Kidney glomerular epithelial cell (primary cell): ENCODE measurements at regions not wholly inside any gene's neighbourhood (a gene's known extent, or its start where the extent isn't known, plus 50 kb on each side); places are given as distances from the start of the nearest gene placed in this dataset.

ENCODE experiments used
- DNase-seq: peaks from one replicate; lab custom pipeline; 2025; lab: John Stamatoyannopoulos, UW

- DNase-seq: no peak
These were observed 77.4 kb upstream of the TMPO start for GRCh38 chr12:98437806-98438595.

- no peak for DNase-seq
These were observed 76.6 kb upstream of the TMPO start for GRCh38 chr12:98438656-98439230.

- no peak for DNase-seq
These were observed 75.9 kb upstream of the TMPO start for GRCh38 chr12:98439471-98439951.

GRCh38 chr12:98439981-98440581 lies 75.3 kb upstream of the TMPO start:
- peak; percentile 35 for DNase-seq

- DNase-seq: no peak
These were observed 69.3 kb upstream of the TMPO start for GRCh38 chr12:98446060-98446459.

- DNase-seq: no peak
These were observed 68.7 kb upstream of the TMPO start for GRCh38 chr12:98446682-98447081.

- no peak for DNase-seq
These were observed 65.8 kb upstream of the TMPO start for GRCh38 chr12:98449584-98449983.

- no peak for DNase-seq
These were observed 62.3 kb upstream of the TMPO start for GRCh38 chr12:98453070-98453469.

- DNase-seq: no peak
These were observed 61.9 kb upstream of the TMPO start for GRCh38 chr12:98453492-98453891.

GRCh38 chr12:98456041-98456440 lies 59.3 kb upstream of the TMPO start:
- DNase-seq: no peak

GRCh38 chr12:98456576-98457573 lies 58.5 kb upstream of the TMPO start:
- peak; percentile 49 for DNase-seq

GRCh38 chr12:98464190-98464589 lies 51.2 kb upstream of the TMPO start:
- DNase-seq: no peak

- no peak for DNase-seq
These were observed 49.9 kb upstream of the TMPO start for GRCh38 chr12:98465505-98465904.
